ENCODE measurements at regions not wholly inside any gene's neighbourhood (a gene's known extent, or its start where the extent isn't known, plus 50 kb on each side); places are given as distances from the start of the nearest gene placed in this dataset.

GRCh38 chr9:13524245-13524644 is 244.8 kb upstream of the MPDZ start:
- DNase-seq, result no peak

- no peak for DNase-seq
These were observed 240.6 kb upstream of the MPDZ start for GRCh38 chr9:13520069-13520468.

GRCh38 chr9:13513716-13514444 is 234.4 kb upstream of the MPDZ start:
- DNase-seq, result no peak

GRCh38 chr9:13513286-13513685 is 233.8 kb upstream of the MPDZ start:
- no peak for DNase-seq

- no peak for DNase-seq
These were observed 229.2 kb upstream of the MPDZ start for GRCh38 chr9:13508681-13509080.

GRCh38 chr9:13508086-13508485 is 228.6 kb upstream of the MPDZ start:
- no peak for DNase-seq

- no peak for DNase-seq
These were observed 226.3 kb upstream of the MPDZ start for GRCh38 chr9:13505797-13506196.

- no peak for DNase-seq
These were observed 224.1 kb upstream of the MPDZ start for GRCh38 chr9:13503599-13503998.

GRCh38 chr9:13502484-13502883 is 223.0 kb upstream of the MPDZ start:
- no peak for DNase-seq

- DNase-seq, result no peak
These were observed 221.5 kb upstream of the MPDZ start for GRCh38 chr9:13501018-13501417.

- no peak for DNase-seq
These were observed 220.5 kb upstream of the MPDZ start for GRCh38 chr9:13500034-13500433.

GRCh38 chr9:13493697-13494096 is 214.2 kb upstream of the MPDZ start:
- DNase-seq, result no peak

- no peak for DNase-seq
These were observed 212.3 kb upstream of the MPDZ start for GRCh38 chr9:13491493-13492424.

GRCh38 chr9:13491138-13491492 is 211.6 kb upstream of the MPDZ start:
- no peak for DNase-seq

GRCh38 chr9:13487936-13488335 is 208.4 kb upstream of the MPDZ start:
- DNase-seq, result no peak

- DNase-seq, result no peak
These were observed 208.0 kb upstream of the MPDZ start for GRCh38 chr9:13487498-13487897.

- no peak for DNase-seq
These were observed 207.6 kb upstream of the MPDZ start for GRCh38 chr9:13487071-13487470.

GRCh38 chr9:13485068-13485596 is 205.6 kb upstream of the MPDZ start:
- no peak for DNase-seq

GRCh38 chr9:13484186-13484585 is 204.7 kb upstream of the MPDZ start:
- DNase-seq, result no peak

GRCh38 chr9:13481274-13481673 is 201.8 kb upstream of the MPDZ start:
- DNase-seq, result no peak

GRCh38 chr9:13480693-13481092 is 201.2 kb upstream of the MPDZ start:
- DNase-seq, result no peak

- DNase-seq, result no peak
These were observed 199.6 kb upstream of the MPDZ start for GRCh38 chr9:13479096-13479495.

GRCh38 chr9:13478639-13479038 is 199.1 kb upstream of the MPDZ start:
- no peak for DNase-seq

- DNase-seq, result no peak
These were observed 198.7 kb upstream of the MPDZ start for GRCh38 chr9:13478160-13478559.
